GM23248 (cell line): ENCODE measurements at regions not wholly inside any gene's neighbourhood (a gene's known extent, or its start where the extent isn't known, plus 50 kb on each side); places are given as distances from the start of the nearest gene placed in this dataset.

ENCODE experiments used
- DNase-seq: peaks from one replicate; pipeline ENCODE4 v3.0.0-alpha.2; 2015
- H2AFZ ChIP-seq: fragments of 200-600 bp; sonication (generic); 2 replicates; pipeline ENCODE4 v1.6.1; 2016; ENCODE audit warnings: antibody characterized with exemption
- H3F3A ChIP-seq: fragments of 200-600 bp; sonication (generic); 2 replicates; pipeline ENCODE4 v1.6.1; 2016; ENCODE audit warnings: mild to moderate bottlenecking, antibody characterized with exemption, mixed run types; ENCODE audit not compliant: insufficient read depth
- H3K27ac ChIP-seq: fragments of 200-600 bp; sonication (generic); 2 replicates; pipeline ENCODE4 v1.5.1; 2016; ENCODE audit warnings: mild to moderate bottlenecking
- H3K27me3 ChIP-seq: fragments of 200-600 bp; sonication (generic); replicated peaks from 2 replicates; pipeline ENCODE4 v1.6.1; 2016; ENCODE audit warnings: mild to moderate bottlenecking; ENCODE audit not compliant: insufficient read depth
- H3K36me3 ChIP-seq: fragments of 200-600 bp; sonication (generic); 2 replicates; pipeline ENCODE4 v1.6.1; 2016; ENCODE audit warnings: low read depth, mild to moderate bottlenecking
- H3K4me1 ChIP-seq: fragments of 200-600 bp; sonication (generic); 2 replicates; pipeline ENCODE4 v1.6.1; 2016; ENCODE audit warnings: mild to moderate bottlenecking; ENCODE audit not compliant: insufficient read depth
- H3K4me2 ChIP-seq: fragments of 200-600 bp; sonication (generic); one replicate; pipeline ENCODE4 v1.6.1; 2016; ENCODE audit warnings: mild to moderate bottlenecking; ENCODE audit not compliant: unreplicated experiment
- H3K4me3 ChIP-seq: fragments of 200-600 bp; sonication (generic); 2 replicates; pipeline ENCODE4 v1.5.1; 2016; ENCODE audit warnings: mild to moderate bottlenecking
- H3K79me2 ChIP-seq: fragments of 200-600 bp; sonication (generic); 2 replicates; pipeline ENCODE4 v1.6.1; 2016; ENCODE audit warnings: mild to moderate bottlenecking; ENCODE audit not compliant: insufficient read depth
- H3K9ac ChIP-seq: fragments of 200-600 bp; sonication (generic); 2 replicates; pipeline ENCODE4 v1.6.1; 2016; ENCODE audit warnings: mild to moderate bottlenecking
- H3K9me2 ChIP-seq: fragments of 200-600 bp; sonication (generic); 2 replicates; pipeline ENCODE4 v1.6.1; 2016; ENCODE audit warnings: mixed run types, mild to moderate bottlenecking, moderate library complexity; ENCODE audit not compliant: insufficient read depth
- H3K9me3 ChIP-seq: fragments of 200-600 bp; sonication (generic); one replicate; pipeline ENCODE4 v1.6.1; 2017; ENCODE audit warnings: low read depth
- H4K20me1 ChIP-seq: fragments of 200-600 bp; sonication (generic); 2 replicates; pipeline ENCODE4 v1.6.0; 2016; ENCODE audit not compliant: insufficient read depth
- EZH2 ChIP-seq: fragments of 200-600 bp; sonication (generic); IDR thresholded peaks from 2 replicates; pipeline ENCODE4 v1.6.1; 2018; ENCODE audit warnings: antibody characterized with exemption, mild to moderate bottlenecking; ENCODE audit not compliant: insufficient read depth, poor library complexity, severe bottlenecking
- EZH2phosphoT487 ChIP-seq: fragments of 200-600 bp; sonication (generic); IDR thresholded peaks from 2 replicates; pipeline ENCODE4 v1.6.1; 2018; ENCODE audit warnings: antibody characterized with exemption, moderate library complexity, mild to moderate bottlenecking, low read depth; ENCODE audit not compliant: insufficient read depth
- WGBS, 2 experiments: methylation state at CpG; one replicate each; pipeline ENCODE4 v1.1.6; 2015 to 2017; ENCODE audit warnings: low lambda C conversion rate in 2 of 2, low coverage in 1 of 2; ENCODE audit errors: missing lambda C conversion rate in 2 of 2; 5-methylcytosine and 5-hydroxymethylcytosine counted together
- in situ Hi-C: fragments of 300-500 bp; cut with MboI; formaldehyde crosslinking; loops from 2 replicates; pipeline ENCODE4 v1.15.0; 2020

DNA sequence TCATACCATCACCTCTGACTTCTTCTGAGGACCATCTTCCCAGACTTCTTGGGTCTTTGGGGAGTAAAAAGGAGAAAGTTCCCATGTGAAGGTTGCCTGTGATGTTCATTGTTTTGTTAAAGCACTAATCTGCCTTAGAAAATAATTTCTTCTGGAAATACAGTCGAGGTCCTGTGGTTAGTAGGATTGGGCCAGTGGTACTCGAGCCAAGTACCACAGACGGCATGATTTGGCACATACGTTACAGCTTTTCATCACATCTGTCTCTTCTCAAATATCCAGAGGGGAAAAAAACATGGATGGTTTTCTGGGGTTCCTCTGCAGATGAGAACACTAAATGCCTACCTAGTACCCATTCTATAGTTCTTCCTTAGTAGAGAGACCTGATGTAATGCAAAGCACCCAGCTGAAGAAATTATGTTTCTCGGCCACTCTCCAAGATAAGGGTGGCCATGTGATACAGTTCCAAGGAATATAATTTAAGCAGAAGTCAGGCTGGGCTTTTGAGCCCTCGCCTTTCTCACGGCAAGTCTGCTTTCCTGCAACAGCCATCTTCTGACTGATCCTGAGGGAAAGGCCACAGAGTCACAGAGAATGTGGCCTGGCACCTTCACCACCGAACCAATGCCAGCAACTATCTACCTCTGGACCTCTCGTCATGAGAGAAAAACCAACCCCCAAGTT is 161.0 kb downstream of the RNF152 start:
- Histone ChIP-seq H3K9me3 (no peaks in the 10 kb centered on the region), H3K27me3 (no peaks in the 10 kb centered on the region), H3K9ac (no peak overlapping the region; the same call in 1 of the 2 replicates), H3K36me3 (no peaks in the 10 kb centered on the region), H2AFZ (peak overlapping the region; percentile 35; the same call in 1 of the 2 replicates), H3K27ac (peak overlapping the region; percentile 24), H3F3A (peaks cover 9% of the 10 kb centered on the region), H3K4me3 (no peak overlapping the region), H3K4me2 (no peak overlapping the region), H3K4me1 (peaks cover 41% of the 10 kb centered on the region), H4K20me1 (no peaks in the 10 kb centered on the region), H3K9me2 (no peaks in the 10 kb centered on the region), H3K79me2 (no peaks in the 10 kb centered on the region)
- DNase-seq, result peak; percentile 38
- WGBS, 2 experiments, result 38 to 39% methylated on average over 9 of the region's 9 CpGs
- in situ Hi-C loops, result no loop called here
- TF ChIP-seq EZH2phosphoT487, result no peak
- no peak for TF ChIP-seq EZH2

GRCh38 chr18:61731178-61731577 is 161.6 kb downstream of the RNF152 start:
- no peak for DNase-seq
- Histone ChIP-seq H3K79me2 (no peaks in the 10 kb centered on the region), H3K27ac (peak overlapping the region; percentile 24; the same call in 1 of the 2 replicates), H3K36me3 (no peaks in the 10 kb centered on the region), H3F3A (peaks cover 16% of the 10 kb centered on the region), H4K20me1 (no peaks in the 10 kb centered on the region), H3K9ac (no peak overlapping the region), H3K9me3 (no peaks in the 10 kb centered on the region), H3K9me2 (no peaks in the 10 kb centered on the region), H3K4me1 (peaks cover 44% of the 10 kb centered on the region), H3K27me3 (no peaks in the 10 kb centered on the region), H3K4me3 (no peak overlapping the region), H3K4me2 (no peak overlapping the region), H2AFZ (no peak overlapping the region)
- TF ChIP-seq EZH2 (no peak), EZH2phosphoT487 (no peak)
- in situ Hi-C loops, result no loop called here
- 33 to 35% methylated on average over 5 of the region's 5 CpGs for WGBS, 2 experiments

GRCh38 chr18:61729322-61729721 is 163.5 kb downstream of the RNF152 start:
- Histone ChIP-seq H3K4me3 (no peak overlapping the region), H3K79me2 (no peaks in the 10 kb centered on the region), H3K27ac (no peak overlapping the region), H3K36me3 (no peaks in the 10 kb centered on the region), H3K4me2 (no peak overlapping the region), H3K27me3 (no peaks in the 10 kb centered on the region), H4K20me1 (no peaks in the 10 kb centered on the region), H2AFZ (no peak overlapping the region), H3F3A (peaks cover 16% of the 10 kb centered on the region), H3K9ac (no peak overlapping the region), H3K4me1 (peaks cover 44% of the 10 kb centered on the region), H3K9me3 (no peaks in the 10 kb centered on the region), H3K9me2 (no peaks in the 10 kb centered on the region)
- TF ChIP-seq EZH2phosphoT487 (no peak), EZH2 (no peak)
- DNase-seq, result no peak
- in situ Hi-C loops, result no loop called here

- H2AFZ ChIP-seq, result no peak overlapping the region
- H3K9me3 ChIP-seq, result no peaks in the 10 kb centered on the region
- no peaks in the 10 kb centered on the region for H3K79me2 ChIP-seq
- H3K27me3 ChIP-seq, result no peaks in the 10 kb centered on the region
- peaks cover 28% of the 10 kb centered on the region for H3K4me1 ChIP-seq
- WGBS, 2 experiments, result 71 to 73% methylated on average over 4 of the region's 4 CpGs
- peak; percentile 68 for DNase-seq
- in situ Hi-C loops, result no loop called here
- no peak overlapping the region for H3K4me2 ChIP-seq
- H3K36me3 ChIP-seq, result no peaks in the 10 kb centered on the region
- no peak overlapping the region for H3K9ac ChIP-seq
- H3K27ac ChIP-seq, result peak overlapping the region; percentile 57
- peaks cover 16% of the 10 kb centered on the region for H3F3A ChIP-seq
- no peak overlapping the region for H3K4me3 ChIP-seq
- H4K20me1 ChIP-seq, result no peaks in the 10 kb centered on the region
- no peaks in the 10 kb centered on the region for H3K9me2 ChIP-seq
- no peak for TF ChIP-seq EZH2
- no peak for TF ChIP-seq EZH2phosphoT487
These were observed 165.3 kb downstream of the RNF152 start for GRCh38 chr18:61727241-61728193.
